IMR-90 (cell line): ENCODE measurements at regions not wholly inside any gene's neighbourhood (a gene's known extent, or its start where the extent isn't known, plus 50 kb on each side); places are given as distances from the start of the nearest gene placed in this dataset.
A peak's percentile ranks its signal among the peaks of the same experiment; 100 is the strongest.

Source experiments
- ATAC-seq: fragments of 200-7000 bp; cut with Tn5 transposase; 2 replicates; pipeline ENCODE4 v1.9.1; 2020; ENCODE audit warnings: low read depth, mild to moderate bottlenecking, moderate library complexity
- BruUV-seq: library from RNA; stranded (reverse); fragments of 400-500 nt; replicated peaks from 2 replicates; lab custom pipeline; 2021; lab: Mats Ljungman, UMichigan
- CTCF ChIA-PET: fragments of 300-600 bp; formaldehyde crosslinking; extraction: SDS; loops from one replicate; lab custom pipeline; 2021; ENCODE audit warnings: antibody characterized with exemption; lab: Yijun Ruan, JAX
- POLR2A ChIA-PET: fragments of 300-600 bp; sonication (Branson Sonifier 250); formaldehyde crosslinking; loops from one replicate; lab custom pipeline; 2022; ENCODE audit warnings: antibody characterized with exemption; ENCODE audit not compliant: unreplicated experiment; lab: Charles Lee
- DNase-seq: peaks from one replicate; pipeline ENCODE4 v3.0.0; 2013
- H2AFZ ChIP-seq: replicated peaks from 2 replicates; pipeline ENCODE3; 2013; ENCODE audit warnings: low read length, mild to moderate bottlenecking; ENCODE audit not compliant: poor library complexity
- H2AK5ac ChIP-seq: 2 replicates; pipeline ENCODE4 v1.6.1; 2013; ENCODE audit warnings: low read depth, low read length, inconsistent platforms
- H2AK9ac ChIP-seq: replicated peaks from 2 replicates; pipeline ENCODE3; 2013; ENCODE audit warnings: mild to moderate bottlenecking, low read depth, low read length, moderate library complexity; ENCODE audit not compliant: poor library complexity
- H2BK120ac ChIP-seq: 2 replicates; pipeline ENCODE4 v1.6.1; 2013; ENCODE audit warnings: low read depth, low read length, inconsistent platforms
- H2BK15ac ChIP-seq: 3 replicates; pipeline ENCODE4 v1.6.1; 2013; ENCODE audit warnings: low read depth, low read length, inconsistent platforms
- H2BK20ac ChIP-seq: 2 replicates; pipeline ENCODE4 v1.6.1; 2013; ENCODE audit warnings: low read depth, mild to moderate bottlenecking, inconsistent platforms, low read length, moderate library complexity
- H2BK5ac ChIP-seq: 2 replicates; pipeline ENCODE4 v1.6.1; 2013; ENCODE audit warnings: mild to moderate bottlenecking, low read depth, low read length, inconsistent platforms; ENCODE audit not compliant: poor library complexity, severe bottlenecking
- H3K14ac ChIP-seq: replicated peaks from 2 replicates; pipeline ENCODE4 v1.6.1; 2013; ENCODE audit warnings: low read depth, low read length, inconsistent platforms
- H3K18ac ChIP-seq: 2 replicates; pipeline ENCODE4 v1.6.1; 2013; ENCODE audit warnings: low read depth, low read length, control low read depth
- H3K23ac ChIP-seq: 2 replicates; pipeline ENCODE4 v1.6.1; 2013; ENCODE audit warnings: low read depth, low read length, inconsistent platforms
- H3K27ac ChIP-seq: 2 replicates; pipeline ENCODE4 v1.5.1; 2013; ENCODE audit warnings: mild to moderate bottlenecking, control low read depth, low read length; ENCODE audit not compliant: insufficient read depth
- H3K27me3 ChIP-seq: 2 replicates; pipeline ENCODE4 v1.6.1; 2013; ENCODE audit warnings: low read length; ENCODE audit not compliant: control insufficient read depth, insufficient read depth
- H3K36me3 ChIP-seq: 2 replicates; pipeline ENCODE4 v1.6.1; 2013; ENCODE audit warnings: low read length, mixed read lengths; ENCODE audit not compliant: control insufficient read depth, insufficient read depth
- H3K4ac ChIP-seq: 2 replicates; pipeline ENCODE4 v1.6.1; 2013; ENCODE audit warnings: low read depth, low read length, inconsistent platforms
- H3K4me1 ChIP-seq: 2 replicates; pipeline ENCODE4 v1.6.1; 2013; ENCODE audit warnings: low read length, mixed read lengths; ENCODE audit not compliant: control insufficient read depth, insufficient read depth
- H3K4me2 ChIP-seq: 2 replicates; pipeline ENCODE4 v1.6.1; 2013; ENCODE audit warnings: low read depth, mild to moderate bottlenecking, control low read depth, low read length, moderate library complexity
- H3K4me3 ChIP-seq: 2 replicates; pipeline ENCODE4 v1.5.1; 2013; ENCODE audit warnings: low read depth, mild to moderate bottlenecking, control low read depth, low read length, moderate library complexity; ENCODE audit not compliant: insufficient read depth
- H3K56ac ChIP-seq: 2 replicates; pipeline ENCODE4 v1.6.1; 2013; ENCODE audit warnings: low read length, inconsistent platforms; ENCODE audit not compliant: insufficient read depth; ENCODE audit errors: extremely low read depth
- H3K79me1 ChIP-seq, 2 experiments: 2 replicates each; pipeline ENCODE4 v1.6.1; 2013; ENCODE audit warnings: low read length in 2 of 2, inconsistent platforms in 1 of 2, low read depth in 1 of 2
- H3K9ac ChIP-seq: 2 replicates; pipeline ENCODE4 v1.6.1; 2013; ENCODE audit warnings: low read depth, low read length, control low read depth
- H3K9me1 ChIP-seq: 2 replicates; pipeline ENCODE4 v1.6.1; 2013; ENCODE audit warnings: low read length, inconsistent platforms; ENCODE audit not compliant: insufficient read depth
- H3K9me3 ChIP-seq: 2 replicates; pipeline ENCODE4 v1.6.1; 2013; ENCODE audit warnings: low read length; ENCODE audit not compliant: control insufficient read depth, insufficient read depth
- H4K20me1 ChIP-seq: 2 replicates; pipeline ENCODE4 v1.6.1; 2013; ENCODE audit warnings: low read length, inconsistent platforms; ENCODE audit not compliant: insufficient read depth
- H4K5ac ChIP-seq: 2 replicates; pipeline ENCODE4 v1.6.1; 2013; ENCODE audit warnings: mild to moderate bottlenecking, low read depth, low read length, control low read depth
- H4K8ac ChIP-seq, 2 experiments: 2 replicates each; pipeline ENCODE4 v1.6.1; 2013; ENCODE audit warnings: low read depth in 2 of 2, low read length in 2 of 2, control low read depth in 1 of 2, inconsistent platforms in 1 of 2
- H4K91ac ChIP-seq: 2 replicates; pipeline ENCODE4 v1.6.1; 2013; ENCODE audit warnings: low read depth, low read length, inconsistent platforms; ENCODE audit not compliant: insufficient read depth
- CHD1 ChIP-seq: IDR thresholded peaks from 2 replicates; pipeline ENCODE4 v1.6.1; 2012; ENCODE audit warnings: low read depth, low read length, improper control_type of control experiment
- FOS ChIP-seq: fragments of 150-350 bp; IDR thresholded peaks from 2 replicates; pipeline ENCODE4 v1.6.1; 2016; ENCODE audit warnings: low read depth, low read length
- MAFK ChIP-seq: IDR thresholded peaks from 2 replicates; pipeline ENCODE4 v1.6.1; 2012; ENCODE audit warnings: low read depth, low read length, improper control_type of control experiment
- MXI1 ChIP-seq: IDR thresholded peaks from 2 replicates; pipeline ENCODE4 v1.6.1; 2012; ENCODE audit warnings: low read depth, mild to moderate bottlenecking, low read length, moderate library complexity, borderline replicate concordance
- RAD21 ChIP-seq: IDR thresholded peaks from 2 replicates; pipeline ENCODE4 v1.6.1; 2012; ENCODE audit warnings: low read length, improper control_type of control experiment
- RFX5 ChIP-seq: IDR thresholded peaks from 2 replicates; pipeline ENCODE4 v1.8.0; 2012; ENCODE audit warnings: low read depth, mild to moderate bottlenecking, low read length, moderate library complexity
- dilution Hi-C: fragments of 300-500 bp; cut with HindIII; formaldehyde crosslinking; loops from one replicate; pipeline ENCODE4 v1.14.3; 2018; ENCODE audit warnings: low sequenced_read_pairs; ENCODE audit not compliant: unreplicated experiment
- in situ Hi-C: fragments of 300-500 bp; cut with MboI; formaldehyde crosslinking; loops from 3 replicates; pipeline ENCODE4 v1.14.3; 2019; ENCODE audit warnings: low sequenced_read_pairs, inconsistent platforms, mixed read lengths
- intact Hi-C: fragments of 100-400 bp; cut with micrococcal nuclease; formaldehyde crosslinking; loops from 2 replicates; pipeline ENCODE4 v1.10.0; 2022

- TF ChIP-seq FOS (no peak), CHD1 (no peak), MAFK (no peak), MXI1 (no peak), RFX5 (no peak), RAD21 (no peak)
These were observed 91.4 kb upstream of the S1PR1 start for GRCh38 chr1:101145449-101145820.

More at GRCh38 chr1:101145449-101145820, 91.4 kb upstream of the S1PR1 start:
- Histone ChIP-seq H3K27me3 (no peaks in the 10 kb centered on the region), H2AK5ac (no peak overlapping the region), H3K9me1 (no peaks in the 10 kb centered on the region), H3K36me3 (no peaks in the 10 kb centered on the region), H2BK5ac (no peak overlapping the region), H3K9me3 (no peaks in the 10 kb centered on the region), H3K23ac (no peak overlapping the region), H3K4me3 (no peak overlapping the region), H3K56ac (no peak overlapping the region), H3K79me1 (no peaks in the 10 kb centered on the region), H3K14ac (no peak overlapping the region), H4K20me1 (no peaks in the 10 kb centered on the region), H3K4me2 (no peak overlapping the region), H3K9ac (no peak overlapping the region), H2BK15ac (no peak overlapping the region), H2BK20ac (no peak overlapping the region), H4K91ac (no peak overlapping the region), H2AFZ (no peak overlapping the region), H2BK120ac (no peak overlapping the region), H3K27ac (no peak overlapping the region), H2AK9ac (no peak overlapping the region), H3K4ac (no peak overlapping the region), H3K4me1 (0 out of 2 replicates have a peak, but pooled peaks cover 2% of the 10 kb centered on the region), H4K5ac (no peak overlapping the region), H4K8ac (no peak overlapping the region), H3K18ac (no peak overlapping the region)
- ChIA-PET CTCF (interaction anchor here (1.1 kb wide), 1 partner anchor 143 kb away, joined by 3 read pairs; no protein-coding TSS in a partner anchor), POLR2A (no interaction called here)
- in situ Hi-C loops, result no loop called here
- no peak; the same call in 1 of the 2 replicates for ATAC-seq
- peak; percentile 60 for DNase-seq
- dilution Hi-C loops, result no loop called here
- intact Hi-C loops, result no loop called here
- no TSS peak for BruUV-seq
